ENCODE measurements at regions not wholly inside any gene's neighbourhood (a gene's known extent, or its start where the extent isn't known, plus 50 kb on each side); places are given as distances from the start of the nearest gene placed in this dataset.

DNA sequence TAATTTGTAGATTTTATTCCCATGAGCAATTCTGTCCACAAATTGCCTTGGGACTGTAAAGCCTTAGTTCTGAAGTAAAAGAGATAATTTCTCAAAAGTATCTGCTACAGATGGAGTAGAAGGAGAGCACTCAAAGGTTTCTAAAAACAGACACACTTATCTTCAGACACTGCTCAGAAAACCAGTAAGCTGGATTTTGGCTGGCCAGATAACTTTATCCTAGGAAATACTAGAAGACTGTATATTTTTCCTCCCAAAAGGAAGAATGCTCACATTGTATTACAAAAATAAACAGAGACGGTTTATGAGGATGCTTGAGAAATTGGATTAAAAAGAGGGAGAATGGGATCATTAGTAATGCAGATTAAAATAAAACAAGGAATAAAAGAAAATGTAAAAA lies 178.0 kb upstream of the IGFBP3 start:
- TF ChIP-seq, protein P1, sequence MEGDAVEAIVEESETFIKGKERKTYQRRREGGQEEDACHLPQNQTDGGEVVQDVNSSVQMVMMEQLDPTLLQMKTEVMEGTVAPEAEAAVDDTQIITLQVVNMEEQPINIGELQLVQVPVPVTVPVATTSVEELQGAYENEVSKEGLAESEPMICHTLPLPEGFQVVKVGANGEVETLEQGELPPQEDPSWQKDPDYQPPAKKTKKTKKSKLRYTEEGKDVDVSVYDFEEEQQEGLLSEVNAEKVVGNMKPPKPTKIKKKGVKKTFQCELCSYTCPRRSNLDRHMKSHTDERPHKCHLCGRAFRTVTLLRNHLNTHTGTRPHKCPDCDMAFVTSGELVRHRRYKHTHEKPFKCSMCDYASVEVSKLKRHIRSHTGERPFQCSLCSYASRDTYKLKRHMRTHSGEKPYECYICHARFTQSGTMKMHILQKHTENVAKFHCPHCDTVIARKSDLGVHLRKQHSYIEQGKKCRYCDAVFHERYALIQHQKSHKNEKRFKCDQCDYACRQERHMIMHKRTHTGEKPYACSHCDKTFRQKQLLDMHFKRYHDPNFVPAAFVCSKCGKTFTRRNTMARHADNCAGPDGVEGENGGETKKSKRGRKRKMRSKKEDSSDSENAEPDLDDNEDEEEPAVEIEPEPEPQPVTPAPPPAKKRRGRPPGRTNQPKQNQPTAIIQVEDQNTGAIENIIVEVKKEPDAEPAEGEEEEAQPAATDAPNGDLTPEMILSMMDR (IDR thresholded peaks at IDR 0.05), result no peak
- no peak for TF ChIP-seq POLR2A (IDR thresholded peaks at IDR 0.05)
